Cardiac muscle cell (in vitro differentiated cells and primary cell): ENCODE measurements at regions not wholly inside any gene's neighbourhood (a gene's known extent, or its start where the extent isn't known, plus 50 kb on each side); places are given as distances from the start of the nearest gene placed in this dataset.

Source experiments
- DNase-seq, 2 donors: peaks; one replicate each; pipeline versions ENCODE4 v3.0.0 to v3.0.0-alpha.2; 2010 to 2017; ENCODE audit warnings: low read depth in 1 of 2, low spot score in 1 of 2
- H3K27ac ChIP-seq: fragments of 200-600 bp; sonication (generic); 2 replicates; pipeline ENCODE4 v1.5.1; 2016
- H3K27me3 ChIP-seq: fragments of 200-600 bp; sonication (generic); 2 replicates; pipeline ENCODE4 v1.6.0; 2016; ENCODE audit warnings: control low read depth
- H3K36me3 ChIP-seq: fragments of 200-600 bp; sonication (generic); 2 replicates; pipeline ENCODE4 v1.5.1; 2016; ENCODE audit warnings: control low read depth
- H3K4me1 ChIP-seq: fragments of 200-600 bp; sonication (generic); 2 replicates; pipeline ENCODE4 v1.8.1; 2017; ENCODE audit warnings: low read depth, mild to moderate bottlenecking, mixed run types
- H3K4me3 ChIP-seq: fragments of 200-600 bp; sonication (generic); 2 replicates; pipeline ENCODE4 v1.5.1; 2016; ENCODE audit warnings: mild to moderate bottlenecking
- H3K9me3 ChIP-seq: fragments of 200-600 bp; sonication (generic); 2 replicates; pipeline ENCODE4 v1.5.1; 2017; ENCODE audit warnings: low read depth, mild to moderate bottlenecking, control low read depth
- CTCF ChIP-seq: IDR thresholded peaks from 2 replicates; pipeline ENCODE4 v1.5.1; 2012; ENCODE audit warnings: low read depth, mild to moderate bottlenecking, low read length

- Histone ChIP-seq H3K4me1 (no peaks in the 10 kb centered on the region), H3K27ac (no peak overlapping the region), H3K36me3 (no peaks in the 10 kb centered on the region), H3K4me3 (no peak overlapping the region), H3K9me3 (no peaks in the 10 kb centered on the region), H3K27me3 (no peaks in the 10 kb centered on the region)
- no peak for TF ChIP-seq CTCF
- peak in 1 of 2 donors; percentile 2 for DNase-seq
Observed at GRCh38 chr19:29118389-29118788, 94.6 kb downstream of the UQCRFS1 start.

GRCh38 chr19:29117926-29118325 is 95.0 kb downstream of the UQCRFS1 start:
- peak in 1 of 2 donors; percentile 26 for DNase-seq
- Histone ChIP-seq H3K4me3 (no peak overlapping the region), H3K27me3 (no peaks in the 10 kb centered on the region), H3K4me1 (no peaks in the 10 kb centered on the region), H3K9me3 (no peaks in the 10 kb centered on the region), H3K36me3 (no peaks in the 10 kb centered on the region), H3K27ac (no peak overlapping the region)
- no peak for TF ChIP-seq CTCF

- Histone ChIP-seq H3K4me3 (no peak overlapping the region), H3K27me3 (peaks cover 3% of the 10 kb centered on the region), H3K36me3 (no peaks in the 10 kb centered on the region), H3K9me3 (no peaks in the 10 kb centered on the region), H3K27ac (no peak overlapping the region), H3K4me1 (no peaks in the 10 kb centered on the region)
- DNase-seq, result no peak
- TF ChIP-seq CTCF, result no peak
Observed at GRCh38 chr19:29115181-29115580, 97.8 kb downstream of the UQCRFS1 start.

- no peak for DNase-seq
- H3K36me3 ChIP-seq, result no peaks in the 10 kb centered on the region
- no peak overlapping the region for H3K4me3 ChIP-seq
- peaks cover 3% of the 10 kb centered on the region for H3K27me3 ChIP-seq
- TF ChIP-seq CTCF, result no peak
- H3K4me1 ChIP-seq, result no peaks in the 10 kb centered on the region
- no peak overlapping the region for H3K27ac ChIP-seq
- H3K9me3 ChIP-seq, result no peaks in the 10 kb centered on the region
Observed at GRCh38 chr19:29113838-29114237, 99.1 kb downstream of the UQCRFS1 start.

- Histone ChIP-seq H3K9me3 (no peaks in the 10 kb centered on the region), H3K27me3 (peaks cover 3% of the 10 kb centered on the region), H3K4me1 (no peaks in the 10 kb centered on the region), H3K4me3 (no peak overlapping the region), H3K27ac (no peak overlapping the region), H3K36me3 (no peaks in the 10 kb centered on the region)
- no peak for DNase-seq
- TF ChIP-seq CTCF, result no peak
Observed at GRCh38 chr19:29111576-29111975, 101.4 kb downstream of the UQCRFS1 start.

- Histone ChIP-seq H3K27me3 (peaks cover 3% of the 10 kb centered on the region), H3K9me3 (no peaks in the 10 kb centered on the region), H3K4me3 (no peak overlapping the region), H3K36me3 (no peaks in the 10 kb centered on the region), H3K4me1 (no peaks in the 10 kb centered on the region), H3K27ac (no peak overlapping the region)
- DNase-seq, result no peak
- TF ChIP-seq CTCF, result no peak
Observed at GRCh38 chr19:29107831-29108230, 105.1 kb downstream of the UQCRFS1 start.
